Activated CD8-positive, alpha-beta T cell treated with anti-CD3 and anti-CD28 coated beads, Interleukin-2, amount 10 ng/mL, durations not matched to agents 7 days and 5 days (primary cell): ENCODE measurements at regions not wholly inside any gene's neighbourhood (a gene's known extent, or its start where the extent isn't known, plus 50 kb on each side); places are given as distances from the start of the nearest gene placed in this dataset.

ENCODE experiments used
- ATAC-seq: fragments of 150-1000 bp; cut with Tn5 transposase; one replicate; pipeline ENCODE4 v1.10.0; 2021; ENCODE audit warnings: moderate library complexity
- CTCF ChIA-PET: fragments of 350-600 bp; sonication (Branson Sonifier 250); formaldehyde crosslinking; loops from one replicate; lab custom pipeline; 2021; ENCODE audit warnings: antibody characterized with exemption; lab: Charles Lee
- POLR2A ChIA-PET: fragments of 350-600 bp; sonication (Branson Sonifier 250); formaldehyde crosslinking; loops from one replicate; lab custom pipeline; 2021; ENCODE audit warnings: antibody characterized with exemption; lab: Charles Lee
- DNase-seq: peaks from one replicate; pipeline ENCODE4 v3.0.0-alpha.2; 2020
- H3K27ac Mint-ChIP-seq: one replicate; pipeline ENCODE4 v1.8.0; 2021; ENCODE audit warnings: mild to moderate bottlenecking, mixed read lengths
- H3K27me3 Mint-ChIP-seq: one replicate; pipeline ENCODE4 v1.8.0; 2021; ENCODE audit warnings: low read depth, mixed read lengths
- H3K36me3 Mint-ChIP-seq: one replicate; pipeline ENCODE4 v1.8.0; 2021; ENCODE audit warnings: low read depth, mixed read lengths
- H3K4me1 Mint-ChIP-seq: one replicate; pipeline ENCODE4 v1.8.0; 2021; ENCODE audit warnings: low read depth, mixed read lengths
- H3K4me3 Mint-ChIP-seq: one replicate; pipeline ENCODE4 v1.8.0; 2021; ENCODE audit warnings: mild to moderate bottlenecking, mixed read lengths
- H3K9me3 Mint-ChIP-seq: one replicate; pipeline ENCODE4 v1.8.0; 2022; ENCODE audit warnings: mixed read lengths; ENCODE audit not compliant: insufficient read depth

GRCh38 chr14:83473416-83474235, 1940.0 kb upstream of the SEL1L start:
- H3K27ac Mint-ChIP-seq, result no peak overlapping the region
- H3K36me3 Mint-ChIP-seq, result no peaks in the 10 kb centered on the region
- H3K4me3 Mint-ChIP-seq, result no peak overlapping the region
- ChIA-PET POLR2A (no interaction called here), CTCF (no interaction called here)
- no peaks in the 10 kb centered on the region for H3K27me3 Mint-ChIP-seq
- no peaks in the 10 kb centered on the region for H3K4me1 Mint-ChIP-seq
- H3K9me3 Mint-ChIP-seq, result peaks cover 12% of the 10 kb centered on the region
- ATAC-seq (no peak), DNase-seq (no peak)

GRCh38 chr14:83478741-83479140, 1945.1 kb upstream of the SEL1L start:
- no peak overlapping the region for H3K4me3 Mint-ChIP-seq
- CTCF ChIA-PET, result no interaction called here
- DNase-seq (no peak), ATAC-seq (no peak)
- H3K36me3 Mint-ChIP-seq, result no peaks in the 10 kb centered on the region
- H3K27ac Mint-ChIP-seq, result no peak overlapping the region
- no peaks in the 10 kb centered on the region for H3K4me1 Mint-ChIP-seq
- POLR2A ChIA-PET, result no interaction called here
- peaks cover 12% of the 10 kb centered on the region for H3K9me3 Mint-ChIP-seq
- no peaks in the 10 kb centered on the region for H3K27me3 Mint-ChIP-seq

- ChIA-PET CTCF (no interaction called here), POLR2A (no interaction called here)
- DNase-seq, result no peak
- H3K4me1 Mint-ChIP-seq, result no peaks in the 10 kb centered on the region
- H3K27me3 Mint-ChIP-seq, result no peaks in the 10 kb centered on the region
- no peaks in the 10 kb centered on the region for H3K9me3 Mint-ChIP-seq
- H3K27ac Mint-ChIP-seq, result no peak overlapping the region
- ATAC-seq, result no peak
- no peak overlapping the region for H3K4me3 Mint-ChIP-seq
- H3K36me3 Mint-ChIP-seq, result no peaks in the 10 kb centered on the region
Observed at GRCh38 chr14:83483063-83483462, 1949.4 kb upstream of the SEL1L start.

GRCh38 chr14:83485591-83485990, 1951.9 kb upstream of the SEL1L start:
- no peak overlapping the region for H3K4me3 Mint-ChIP-seq
- DNase-seq, result no peak
- H3K27ac Mint-ChIP-seq, result no peak overlapping the region
- no peaks in the 10 kb centered on the region for H3K27me3 Mint-ChIP-seq
- no peaks in the 10 kb centered on the region for H3K4me1 Mint-ChIP-seq
- no peaks in the 10 kb centered on the region for H3K9me3 Mint-ChIP-seq
- no peak for ATAC-seq
- CTCF ChIA-PET, result no interaction called here
- POLR2A ChIA-PET, result no interaction called here
- no peaks in the 10 kb centered on the region for H3K36me3 Mint-ChIP-seq

- peaks cover 3% of the 10 kb centered on the region for H3K9me3 Mint-ChIP-seq
- H3K36me3 Mint-ChIP-seq, result no peaks in the 10 kb centered on the region
- DNase-seq (no peak), ATAC-seq (no peak)
- no peak overlapping the region for H3K4me3 Mint-ChIP-seq
- ChIA-PET POLR2A (no interaction called here), CTCF (interaction anchor here (0.6 kb wide), 1 partner anchor 1227 kb away, joined by 3 read pairs; no protein-coding TSS in a partner anchor)
- no peaks in the 10 kb centered on the region for H3K27me3 Mint-ChIP-seq
- no peaks in the 10 kb centered on the region for H3K4me1 Mint-ChIP-seq
- no peak overlapping the region for H3K27ac Mint-ChIP-seq
Observed at GRCh38 chr14:83491091-83491490, 1957.4 kb upstream of the SEL1L start.

- DNase-seq (no peak), ATAC-seq (no peak)
- CTCF ChIA-PET, result no interaction called here
- Mint-ChIP-seq H3K4me1 (no peaks in the 10 kb centered on the region), H3K36me3 (no peaks in the 10 kb centered on the region), H3K4me3 (no peak overlapping the region), H3K27ac (no peak overlapping the region), H3K27me3 (no peaks in the 10 kb centered on the region), H3K9me3 (peaks cover 20% of the 10 kb centered on the region)
- POLR2A ChIA-PET, result no interaction called here
Observed at GRCh38 chr14:83520837-83521236, 1987.2 kb upstream of the SEL1L start.

- ATAC-seq, result no peak
- POLR2A ChIA-PET, result no interaction called here
- no peak overlapping the region for H3K4me3 Mint-ChIP-seq
- CTCF ChIA-PET, result no interaction called here
- H3K4me1 Mint-ChIP-seq, result no peaks in the 10 kb centered on the region
- no peaks in the 10 kb centered on the region for H3K27me3 Mint-ChIP-seq
- H3K9me3 Mint-ChIP-seq, result peaks cover 24% of the 10 kb centered on the region
- no peak overlapping the region for H3K27ac Mint-ChIP-seq
- no peaks in the 10 kb centered on the region for H3K36me3 Mint-ChIP-seq
- no peak for DNase-seq
Observed at GRCh38 chr14:83529531-83529930, 1995.9 kb upstream of the SEL1L start.

- DNase-seq, result no peak
- POLR2A ChIA-PET, result no interaction called here
- Mint-ChIP-seq H3K4me3 (no peak overlapping the region), H3K27me3 (no peaks in the 10 kb centered on the region), H3K4me1 (no peaks in the 10 kb centered on the region), H3K9me3 (peaks cover 24% of the 10 kb centered on the region), H3K36me3 (no peaks in the 10 kb centered on the region), H3K27ac (no peak overlapping the region)
- no peak for ATAC-seq
- CTCF ChIA-PET, result no interaction called here
Observed at GRCh38 chr14:83533734-83534133, 1996.2 kb upstream of the FLRT2 start.

GRCh38 chr14:83534995-83535394, 1994.9 kb upstream of the FLRT2 start:
- POLR2A ChIA-PET, result no interaction called here
- no peak for DNase-seq
- CTCF ChIA-PET, result no interaction called here
- ATAC-seq, result no peak
- Mint-ChIP-seq H3K4me3 (no peak overlapping the region), H3K9me3 (peaks cover 24% of the 10 kb centered on the region), H3K27me3 (no peaks in the 10 kb centered on the region), H3K4me1 (no peaks in the 10 kb centered on the region), H3K27ac (no peak overlapping the region), H3K36me3 (no peaks in the 10 kb centered on the region)

GRCh38 chr14:83535444-83535843, 1994.5 kb upstream of the FLRT2 start:
- Mint-ChIP-seq H3K4me3 (no peak overlapping the region), H3K27ac (no peak overlapping the region), H3K36me3 (no peaks in the 10 kb centered on the region), H3K9me3 (peaks cover 24% of the 10 kb centered on the region), H3K27me3 (no peaks in the 10 kb centered on the region), H3K4me1 (no peaks in the 10 kb centered on the region)
- ATAC-seq (no peak), DNase-seq (no peak)
- ChIA-PET POLR2A (no interaction called here), CTCF (no interaction called here)

- ChIA-PET POLR2A (no interaction called here), CTCF (no interaction called here)
- no peak for ATAC-seq
- H3K4me3 Mint-ChIP-seq, result no peak overlapping the region
- no peak for DNase-seq
- no peaks in the 10 kb centered on the region for H3K4me1 Mint-ChIP-seq
- H3K27me3 Mint-ChIP-seq, result no peaks in the 10 kb centered on the region
- H3K36me3 Mint-ChIP-seq, result no peaks in the 10 kb centered on the region
- no peak overlapping the region for H3K27ac Mint-ChIP-seq
- H3K9me3 Mint-ChIP-seq, result peaks cover 10% of the 10 kb centered on the region
Observed at GRCh38 chr14:83541147-83541546, 1988.8 kb upstream of the FLRT2 start.

GRCh38 chr14:83548061-83548839, 1981.7 kb upstream of the FLRT2 start:
- ATAC-seq (no peak), DNase-seq (no peak)
- H3K27ac Mint-ChIP-seq, result no peak overlapping the region
- no peak overlapping the region for H3K4me3 Mint-ChIP-seq
- H3K27me3 Mint-ChIP-seq, result no peaks in the 10 kb centered on the region
- ChIA-PET POLR2A (no interaction called here), CTCF (no interaction called here)
- no peaks in the 10 kb centered on the region for H3K4me1 Mint-ChIP-seq
- no peaks in the 10 kb centered on the region for H3K36me3 Mint-ChIP-seq
- H3K9me3 Mint-ChIP-seq, result peaks cover 5% of the 10 kb centered on the region
